Vagina (tissue), 2 donors: ENCODE measurements at regions not wholly inside any gene's neighbourhood (a gene's known extent, or its start where the extent isn't known, plus 50 kb on each side); places are given as distances from the start of the nearest gene placed in this dataset.

Experiments
- DNase-seq, 2 donors: peaks; one replicate each; pipeline ENCODE4 v3.0.0-alpha.2; 2017; ENCODE audit errors: extremely low spot score in 2 of 2
- H3K27ac ChIP-seq: fragments of 200-600 bp; sonication (generic); one replicate; pipeline ENCODE4 v1.5.1; 2019
- H3K27me3 ChIP-seq: fragments of 200-600 bp; sonication (generic); one replicate; pipeline ENCODE4 v1.5.1; 2019
- H3K36me3 ChIP-seq, 2 donors: fragments of 200-600 bp; sonication (generic); one replicate each; pipeline ENCODE4 v1.5.1; 2017 to 2019
- H3K4me1 ChIP-seq: fragments of 200-600 bp; sonication (generic); one replicate; pipeline ENCODE4 v1.5.1; 2019
- H3K4me3 ChIP-seq, 2 donors: fragments of 200-600 bp; sonication (generic); 1 replicate in 1 of 2; 2 replicates in 1 of 2; pipeline ENCODE4 v1.5.1; 2016 to 2019
- H3K9me3 ChIP-seq: fragments of 200-600 bp; sonication (generic); one replicate; pipeline ENCODE4 v1.5.1; 2019
- POLR2A ChIP-seq, 2 donors: fragments of 450-650 bp; IDR thresholded peaks; one replicate each; pipeline ENCODE4 v1.6.1; 2017; ENCODE audit warnings: antibody characterized with exemption in 2 of 2, mild to moderate bottlenecking in 2 of 2, moderate library complexity in 2 of 2
- POLR2AphosphoS5 ChIP-seq, 2 donors: sonication (generic); formaldehyde crosslinking; IDR thresholded peaks; one replicate each; pipeline ENCODE4 v1.9.0; 2017; ENCODE audit warnings: antibody characterized with exemption in 2 of 2, mild to moderate bottlenecking in 2 of 2, low read depth in 1 of 2; ENCODE audit not compliant: insufficient read depth in 1 of 2
- intact Hi-C: fragments of 100-400 bp; cut with DNase I; formaldehyde crosslinking; loops from one replicate; pipeline ENCODE4 v1.15.1; 2023
- TF ChIP-seq, protein P1 (sequence below), 3 experiments: fragments of 450-650 bp in 2 of 3; fragments of 200-600 bp in 1 of 3; sonication (generic) in 1 of 3; IDR thresholded peaks; one replicate each; pipeline ENCODE4 v1.5.1; 2017 to 2019; ENCODE audit warnings: antibody characterized with exemption in 3 of 3, mild to moderate bottlenecking in 2 of 3, moderate library complexity in 2 of 3

DNA sequence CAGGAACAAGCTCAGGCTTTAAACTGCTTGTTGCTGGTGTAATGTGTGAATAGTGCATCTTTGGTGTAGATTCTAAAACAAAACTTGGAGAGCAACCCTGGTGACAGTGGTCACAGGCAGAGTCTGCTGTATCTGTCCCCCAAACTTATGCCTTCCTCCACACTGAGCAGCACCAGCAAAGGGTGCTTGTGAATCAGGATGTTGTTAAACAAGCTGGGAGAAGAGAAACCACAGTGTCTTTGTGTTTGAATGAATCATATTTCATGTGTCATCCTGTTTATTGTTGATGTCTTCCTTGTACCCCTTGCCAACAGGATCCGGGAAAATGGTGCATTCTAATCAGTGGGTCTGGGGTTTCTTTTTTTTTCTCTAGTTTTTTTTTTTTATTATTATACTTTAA lies 91.9 kb upstream of the COG2 start:
- no peak for TF ChIP-seq POLR2AphosphoS5 (IDR thresholded peaks at IDR 0.05; ENCODE audit: insufficient read depth in 1 of 2, low read depth in 1 of 2)
- TF ChIP-seq POLR2A (IDR thresholded peaks at IDR 0.05): no peak
- TF ChIP-seq, protein P1, sequence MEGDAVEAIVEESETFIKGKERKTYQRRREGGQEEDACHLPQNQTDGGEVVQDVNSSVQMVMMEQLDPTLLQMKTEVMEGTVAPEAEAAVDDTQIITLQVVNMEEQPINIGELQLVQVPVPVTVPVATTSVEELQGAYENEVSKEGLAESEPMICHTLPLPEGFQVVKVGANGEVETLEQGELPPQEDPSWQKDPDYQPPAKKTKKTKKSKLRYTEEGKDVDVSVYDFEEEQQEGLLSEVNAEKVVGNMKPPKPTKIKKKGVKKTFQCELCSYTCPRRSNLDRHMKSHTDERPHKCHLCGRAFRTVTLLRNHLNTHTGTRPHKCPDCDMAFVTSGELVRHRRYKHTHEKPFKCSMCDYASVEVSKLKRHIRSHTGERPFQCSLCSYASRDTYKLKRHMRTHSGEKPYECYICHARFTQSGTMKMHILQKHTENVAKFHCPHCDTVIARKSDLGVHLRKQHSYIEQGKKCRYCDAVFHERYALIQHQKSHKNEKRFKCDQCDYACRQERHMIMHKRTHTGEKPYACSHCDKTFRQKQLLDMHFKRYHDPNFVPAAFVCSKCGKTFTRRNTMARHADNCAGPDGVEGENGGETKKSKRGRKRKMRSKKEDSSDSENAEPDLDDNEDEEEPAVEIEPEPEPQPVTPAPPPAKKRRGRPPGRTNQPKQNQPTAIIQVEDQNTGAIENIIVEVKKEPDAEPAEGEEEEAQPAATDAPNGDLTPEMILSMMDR (IDR thresholded peaks at IDR 0.05): no peak
- peaks cover 2% of the 10 kb centered on the region for H3K4me1 ChIP-seq
- H3K27ac ChIP-seq: no peak overlapping the region
- no peaks in the 10 kb centered on the region for H3K27me3 ChIP-seq
- no peaks in the 10 kb centered on the region for H3K9me3 ChIP-seq
- intact Hi-C loops: no loop called here
- H3K4me3 ChIP-seq: no peak overlapping the region
- H3K36me3 ChIP-seq: no peaks in the 10 kb centered on the region
- DNase-seq: no peak

DNA sequence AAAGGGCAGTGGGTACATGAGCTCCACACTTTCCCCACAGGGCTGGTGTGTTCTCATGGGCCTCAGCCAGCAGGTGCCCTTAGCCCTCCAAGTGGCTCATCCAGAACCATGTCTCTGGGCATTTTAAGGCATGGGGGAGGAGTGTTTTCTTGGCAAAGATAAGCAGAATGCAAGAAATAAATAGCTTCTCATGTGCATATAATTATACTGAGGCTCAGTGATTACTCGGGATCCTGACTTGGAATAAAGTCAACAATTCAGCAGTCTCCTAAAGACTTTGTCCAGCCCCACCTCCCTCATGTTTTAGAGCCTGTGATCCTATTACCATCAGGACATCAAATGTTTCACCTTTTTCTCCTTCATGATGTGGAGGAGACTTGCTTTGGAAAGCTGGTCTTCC lies 92.7 kb upstream of the COG2 start:
- TF ChIP-seq, protein P1 (IDR thresholded peaks at IDR 0.05): no peak
- TF ChIP-seq POLR2AphosphoS5 (IDR thresholded peaks at IDR 0.05; ENCODE audit: insufficient read depth in 1 of 2, low read depth in 1 of 2) (no peak), POLR2A (IDR thresholded peaks at IDR 0.05) (no peak)
- no peaks in the 10 kb centered on the region for H3K36me3 ChIP-seq
- no peak overlapping the region for H3K27ac ChIP-seq
- H3K4me1 ChIP-seq: no peaks in the 10 kb centered on the region
- DNase-seq: no peak
- no peaks in the 10 kb centered on the region for H3K9me3 ChIP-seq
- H3K4me3 ChIP-seq: no peak overlapping the region
- intact Hi-C loops: no loop called here
- no peaks in the 10 kb centered on the region for H3K27me3 ChIP-seq

DNA sequence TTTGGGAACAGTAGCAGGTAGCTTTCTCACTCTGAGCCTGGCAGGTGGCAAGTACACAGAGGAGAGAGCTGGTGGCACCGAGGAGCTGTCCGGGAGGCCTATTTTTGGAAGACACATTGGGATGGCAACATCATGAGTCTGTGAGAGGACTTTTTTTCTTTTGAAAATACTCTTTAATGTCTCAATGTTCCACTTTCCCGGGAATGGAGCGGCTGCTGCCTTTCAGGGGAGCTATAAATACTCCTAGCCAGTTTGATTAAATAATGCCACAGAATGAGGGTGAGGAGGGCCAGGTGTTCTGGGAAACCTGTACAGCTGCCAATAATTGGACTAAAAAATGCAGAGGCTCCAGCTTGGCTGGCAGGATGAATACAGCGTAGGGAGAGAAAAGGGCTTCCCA lies 93.3 kb upstream of the COG2 start:
- no peak overlapping the region for H3K4me3 ChIP-seq
- no peaks in the 10 kb centered on the region for H3K27me3 ChIP-seq
- H3K4me1 ChIP-seq: no peaks in the 10 kb centered on the region
- H3K27ac ChIP-seq: no peak overlapping the region
- TF ChIP-seq, protein P1 (IDR thresholded peaks at IDR 0.05): no peak
- no peak for TF ChIP-seq POLR2AphosphoS5 (IDR thresholded peaks at IDR 0.05; ENCODE audit: insufficient read depth in 1 of 2, low read depth in 1 of 2)
- no peak for TF ChIP-seq POLR2A (IDR thresholded peaks at IDR 0.05)
- DNase-seq: no peak
- no peaks in the 10 kb centered on the region for H3K9me3 ChIP-seq
- H3K36me3 ChIP-seq: no peaks in the 10 kb centered on the region
- intact Hi-C loops: no loop called here

DNA sequence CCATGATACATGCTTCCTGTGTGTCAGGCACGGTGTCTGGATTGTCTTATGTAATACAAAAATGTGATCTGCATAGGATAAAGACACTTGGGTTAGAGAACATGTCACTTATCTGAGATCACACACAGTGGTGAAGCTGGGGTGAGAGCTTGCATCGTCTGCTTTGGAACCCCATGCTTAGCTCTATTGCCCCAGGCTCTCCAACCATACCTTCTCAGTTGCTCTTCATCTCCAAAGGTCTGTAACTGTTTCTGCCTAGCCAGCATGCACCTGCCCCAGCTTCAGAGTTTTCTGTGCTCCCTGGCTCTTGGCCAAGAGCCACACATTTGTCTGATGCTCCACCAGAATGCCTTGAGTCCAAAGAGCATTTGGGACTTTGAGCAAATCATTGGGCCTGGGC lies 93.9 kb upstream of the COG2 start:
- no peaks in the 10 kb centered on the region for H3K36me3 ChIP-seq
- TF ChIP-seq POLR2AphosphoS5 (IDR thresholded peaks at IDR 0.05; ENCODE audit: insufficient read depth in 1 of 2, low read depth in 1 of 2): no peak
- no peak for TF ChIP-seq POLR2A (IDR thresholded peaks at IDR 0.05)
- TF ChIP-seq, protein P1 (IDR thresholded peaks at IDR 0.05): no peak
- no peaks in the 10 kb centered on the region for H3K27me3 ChIP-seq
- intact Hi-C loops: no loop called here
- H3K27ac ChIP-seq: no peak overlapping the region
- no peaks in the 10 kb centered on the region for H3K9me3 ChIP-seq
- H3K4me1 ChIP-seq: no peaks in the 10 kb centered on the region
- DNase-seq: no peak
- no peak overlapping the region for H3K4me3 ChIP-seq

DNA sequence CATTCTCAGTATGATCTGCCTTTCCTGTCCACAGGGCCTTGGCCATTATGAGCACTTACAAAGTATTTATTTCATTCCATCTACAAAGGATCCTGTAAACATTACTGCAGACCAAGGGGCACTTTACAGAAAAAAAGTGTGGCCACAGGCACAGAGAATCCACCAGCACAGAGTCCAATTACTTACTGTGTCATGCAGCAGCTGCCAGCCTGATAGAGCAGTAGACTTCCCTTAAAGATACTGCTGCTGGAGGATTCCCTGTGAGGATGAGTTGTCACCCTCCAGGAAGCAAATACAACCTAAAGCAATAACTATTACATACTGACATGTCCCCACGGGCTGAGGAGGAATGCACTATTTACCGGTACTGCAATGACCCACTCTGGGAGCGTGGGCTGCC lies 97.1 kb upstream of the COG2 start:
- H3K9me3 ChIP-seq: no peaks in the 10 kb centered on the region
- no peak for DNase-seq
- no peaks in the 10 kb centered on the region for H3K27me3 ChIP-seq
- H3K4me3 ChIP-seq: no peak overlapping the region
- no peaks in the 10 kb centered on the region for H3K36me3 ChIP-seq
- intact Hi-C loops: no loop called here
- TF ChIP-seq POLR2A (IDR thresholded peaks at IDR 0.05) (no peak), POLR2AphosphoS5 (IDR thresholded peaks at IDR 0.05; ENCODE audit: insufficient read depth in 1 of 2, low read depth in 1 of 2) (no peak)
- TF ChIP-seq, protein P1 (IDR thresholded peaks at IDR 0.05): no peak
- no peak overlapping the region for H3K27ac ChIP-seq
- no peaks in the 10 kb centered on the region for H3K4me1 ChIP-seq
